ENCODE measurements at regions not wholly inside any gene's neighbourhood (a gene's known extent, or its start where the extent isn't known, plus 50 kb on each side); places are given as distances from the start of the nearest gene placed in this dataset.

DNA sequence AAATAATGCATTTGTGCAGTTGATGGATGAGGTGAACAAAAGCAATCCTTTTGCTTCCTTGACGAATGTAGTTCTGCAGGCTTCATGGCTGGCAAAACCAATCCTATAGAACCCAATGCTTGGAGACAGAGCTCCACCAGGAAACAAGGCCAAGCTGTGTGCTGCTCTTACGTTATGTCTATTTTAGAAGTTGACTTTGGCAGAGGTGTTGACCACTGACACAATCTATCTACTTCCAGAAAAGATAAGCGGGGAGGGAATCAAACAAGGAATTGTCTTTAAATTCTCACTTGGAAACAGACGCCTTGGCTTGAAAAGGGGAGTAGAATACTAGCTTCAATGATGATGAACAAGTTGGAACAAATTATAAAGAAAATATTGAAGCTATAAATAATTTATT is 211.2 kb downstream of the SETD4 start:
- DNase-seq (ENCODE audit: low spot score) = no peak

DNA sequence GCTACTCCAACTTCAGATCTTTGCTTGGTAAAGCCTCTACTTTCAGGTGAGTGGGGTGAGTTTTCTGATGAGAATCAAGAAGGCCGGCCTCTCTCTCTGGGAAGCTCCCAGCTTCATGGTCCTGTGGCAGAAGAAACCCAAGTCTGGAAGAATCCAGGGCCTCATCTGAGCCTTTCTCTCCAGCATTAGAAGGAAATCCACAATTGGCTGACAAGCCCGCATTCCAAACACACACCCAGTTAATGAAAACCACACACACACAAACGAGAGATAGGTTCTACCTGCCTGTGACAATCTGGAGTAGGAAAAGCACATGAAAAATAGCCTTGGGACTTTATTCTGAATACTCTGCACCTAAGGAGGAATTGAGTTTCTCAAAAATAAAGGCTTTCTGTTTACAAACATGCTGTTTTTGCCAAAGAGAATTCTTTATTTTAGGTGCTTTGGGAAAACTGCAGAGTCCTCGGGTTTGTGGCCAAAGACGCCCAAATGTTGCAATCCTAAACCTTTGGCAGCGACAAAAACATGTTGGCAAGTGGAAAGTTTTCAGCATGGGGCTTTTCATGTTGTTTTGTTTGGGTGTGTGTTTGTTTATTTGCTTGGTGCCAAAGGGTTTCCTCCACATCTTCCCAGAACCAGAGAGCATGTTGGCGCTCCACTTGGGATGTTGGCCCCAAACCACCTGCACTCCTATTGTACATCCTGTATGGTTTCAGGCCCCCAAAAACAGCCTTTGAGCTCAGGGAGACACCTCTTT is 216.2 kb downstream of the SETD4 start:
- DNase-seq (ENCODE audit: low spot score) = no peak

DNA sequence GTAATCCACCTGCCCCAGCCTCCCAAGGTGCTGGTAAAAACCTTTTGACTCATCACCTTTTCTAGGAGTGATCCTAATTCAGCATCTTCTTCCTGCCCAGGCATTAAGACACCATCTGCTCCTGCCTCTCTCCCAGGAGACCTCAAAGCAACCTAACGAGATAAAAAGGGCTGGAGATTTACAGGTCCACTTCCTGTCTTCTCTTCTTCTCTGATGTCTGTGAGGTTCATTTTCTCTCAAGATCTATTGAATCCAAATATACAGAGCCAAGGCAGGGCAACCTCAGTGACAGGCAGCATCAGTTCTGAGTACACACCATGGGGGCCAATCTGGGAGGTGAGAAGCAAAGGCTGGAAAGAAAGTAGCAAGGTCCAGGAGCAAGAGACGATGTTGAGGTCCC is 219.4 kb downstream of the SETD4 start:
- no peak for DNase-seq (ENCODE audit: low spot score)

DNA sequence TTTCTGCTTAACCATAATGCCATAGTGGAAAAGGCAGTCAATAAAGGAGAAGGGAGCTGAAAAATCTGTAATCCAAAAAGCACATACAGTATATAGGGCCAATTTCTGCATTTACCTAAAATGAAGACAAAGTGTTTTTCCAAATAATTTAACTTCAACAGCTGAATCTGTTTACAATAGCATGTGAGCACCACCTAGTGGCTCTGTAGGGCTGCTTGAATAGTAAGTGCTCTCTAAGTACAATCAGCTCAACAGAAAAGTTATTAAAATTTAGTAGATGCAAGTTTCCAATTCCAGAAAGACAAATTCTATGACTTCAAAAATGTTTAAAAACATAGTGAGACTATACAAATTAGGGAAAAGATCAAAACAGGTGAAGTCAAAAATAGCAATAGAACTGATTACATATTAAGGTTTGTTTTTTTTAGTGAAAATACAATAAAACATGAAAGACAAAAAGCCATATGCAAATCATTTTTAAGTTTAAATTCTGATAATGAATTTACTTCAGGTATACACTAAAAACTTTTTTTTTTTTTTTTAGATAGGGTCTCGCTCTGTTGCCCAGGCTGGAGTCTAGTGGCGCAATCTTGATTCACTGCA is 220.0 kb downstream of the SETD4 start:
- peak; percentile 58 for DNase-seq (ENCODE audit: low spot score)

DNA sequence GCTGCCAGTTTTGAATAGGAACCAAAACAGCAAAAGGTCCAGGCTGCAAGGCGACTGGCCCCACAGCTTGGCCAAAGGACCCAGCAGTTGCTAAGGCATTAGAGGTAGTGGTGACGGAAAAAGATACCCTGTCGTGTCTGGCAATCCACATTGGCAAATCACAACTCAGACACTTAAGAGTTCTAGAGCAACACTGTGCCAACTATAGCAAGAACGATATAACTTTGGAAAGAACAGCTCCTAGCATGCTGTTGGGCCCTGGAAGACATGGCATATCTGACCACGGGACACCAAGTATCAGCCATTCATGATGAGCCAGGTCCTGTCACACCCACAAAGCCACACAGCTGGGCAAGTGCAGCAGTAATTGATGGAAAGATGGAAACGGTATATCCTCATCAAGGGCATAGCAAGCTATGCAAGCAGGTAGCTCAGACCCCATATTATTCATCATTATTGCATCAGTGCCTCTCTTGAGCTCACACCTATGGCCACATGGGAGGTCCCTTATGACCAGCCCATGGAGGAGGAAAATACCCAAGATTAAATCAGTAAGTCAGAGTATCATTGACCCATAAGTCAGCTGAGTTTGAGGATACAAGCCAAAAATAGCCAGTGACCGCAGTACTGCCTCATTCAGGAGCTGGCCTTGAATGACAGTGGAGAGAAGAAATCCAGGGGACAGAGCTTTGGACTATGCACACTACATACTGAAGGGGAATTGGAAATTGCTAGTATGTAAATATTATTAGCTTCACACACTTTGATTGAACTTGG is 221.2 kb downstream of the SETD4 start:
- DNase-seq (ENCODE audit: low spot score) = no peak

DNA sequence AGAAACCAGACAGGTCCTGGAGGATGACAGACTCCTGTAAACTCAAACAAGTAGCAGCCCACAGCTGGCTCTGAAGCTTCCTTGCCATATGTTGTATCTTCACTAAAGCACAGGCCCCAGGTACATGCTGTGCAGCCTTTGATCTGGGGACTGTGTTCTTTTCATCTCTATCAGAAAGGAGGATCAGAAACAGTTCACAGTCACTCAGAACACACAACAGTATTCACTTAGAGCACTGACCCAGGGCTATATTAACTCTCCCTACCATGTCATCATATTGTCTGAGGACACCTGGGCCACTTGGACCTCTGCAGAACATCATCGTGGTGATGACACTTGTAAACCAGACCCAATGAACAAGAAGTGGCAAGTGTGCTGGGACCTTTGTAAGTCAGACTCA is 222.0 kb downstream of the SETD4 start:
- DNase-seq (ENCODE audit: low spot score) = no peak

DNA sequence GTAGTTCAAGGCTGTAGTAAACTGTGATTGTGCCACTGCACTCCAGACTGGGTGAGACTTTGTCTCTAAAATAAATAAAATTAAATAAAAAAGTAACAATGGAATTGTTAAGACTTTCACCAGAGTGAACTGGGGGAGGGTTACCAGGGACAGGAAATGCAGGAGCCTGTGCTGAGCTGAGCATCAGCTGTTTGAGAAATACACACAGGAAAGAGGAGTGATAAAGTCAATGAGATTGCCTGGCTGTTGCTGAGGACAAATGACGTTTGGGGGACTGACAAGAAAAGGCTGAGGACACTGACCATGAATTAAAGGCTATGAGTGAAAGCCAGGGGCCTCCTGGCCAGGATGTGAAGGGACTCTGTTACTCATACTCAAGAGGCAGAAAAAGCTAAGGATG is 226.3 kb downstream of the SETD4 start:
- DNase-seq (ENCODE audit: low spot score) = no peak

DNA sequence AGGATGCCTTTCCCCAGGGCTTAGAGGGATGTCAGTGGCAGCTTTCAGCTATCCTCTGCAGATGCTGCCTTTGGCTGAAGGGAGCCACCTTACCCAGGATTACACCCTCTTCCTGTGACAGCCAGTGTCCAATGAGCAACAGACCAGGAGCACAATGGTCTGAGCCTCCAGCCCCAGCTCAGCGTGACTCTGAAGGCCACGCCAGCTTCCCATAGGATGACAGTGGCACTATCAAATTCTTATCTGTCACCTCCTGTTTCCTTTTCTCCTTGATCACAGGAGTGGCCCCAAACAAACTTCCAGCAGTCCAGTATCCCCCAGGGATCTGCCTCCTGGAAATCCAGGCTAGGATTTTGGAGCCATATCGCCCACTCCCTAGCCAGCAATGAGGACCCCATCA is 226.9 kb downstream of the SETD4 start:
- DNase-seq (ENCODE audit: low spot score) = no peak

DNA sequence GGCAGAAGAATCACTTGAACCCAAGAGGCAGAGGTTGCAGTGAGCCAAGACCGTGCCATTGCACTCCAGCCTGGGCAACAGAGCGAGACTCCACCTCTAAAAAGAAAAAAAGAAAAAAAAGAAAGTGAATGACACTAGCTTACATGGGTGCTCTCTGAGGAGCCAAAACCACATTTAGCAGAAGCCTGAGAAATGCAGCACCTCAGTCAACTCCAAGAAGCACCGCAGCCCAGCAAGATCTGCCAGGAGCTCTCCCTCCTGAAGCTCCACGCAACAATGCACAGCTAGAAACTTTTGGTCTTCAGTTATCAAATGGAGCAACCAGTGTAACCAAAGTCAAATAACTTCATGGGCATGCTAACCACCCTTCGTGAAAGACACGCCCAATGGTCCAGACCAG is 229.1 kb downstream of the SETD4 start:
- DNase-seq (ENCODE audit: low spot score) = no peak

DNA sequence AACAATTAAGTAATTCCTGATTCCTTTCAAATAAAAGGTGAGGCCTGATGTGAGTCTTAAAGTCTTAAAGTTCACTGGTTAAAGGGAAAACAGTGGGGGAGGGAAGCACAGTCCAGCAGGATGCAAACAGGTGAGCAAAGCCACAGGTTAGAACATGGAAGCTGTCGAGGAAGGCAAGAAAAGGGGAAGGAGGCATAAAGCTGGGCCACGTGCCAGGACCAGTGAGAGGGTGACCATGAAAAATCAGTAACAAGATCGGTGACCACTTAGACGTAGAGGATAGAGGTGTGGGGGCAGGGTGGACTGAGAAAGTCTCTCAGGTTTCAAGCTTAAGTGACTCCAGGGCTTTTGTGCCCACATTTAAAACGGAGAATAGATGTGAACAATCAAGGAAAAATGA is 231.3 kb downstream of the SETD4 start:
- DNase-seq (ENCODE audit: low spot score) = no peak

DNA sequence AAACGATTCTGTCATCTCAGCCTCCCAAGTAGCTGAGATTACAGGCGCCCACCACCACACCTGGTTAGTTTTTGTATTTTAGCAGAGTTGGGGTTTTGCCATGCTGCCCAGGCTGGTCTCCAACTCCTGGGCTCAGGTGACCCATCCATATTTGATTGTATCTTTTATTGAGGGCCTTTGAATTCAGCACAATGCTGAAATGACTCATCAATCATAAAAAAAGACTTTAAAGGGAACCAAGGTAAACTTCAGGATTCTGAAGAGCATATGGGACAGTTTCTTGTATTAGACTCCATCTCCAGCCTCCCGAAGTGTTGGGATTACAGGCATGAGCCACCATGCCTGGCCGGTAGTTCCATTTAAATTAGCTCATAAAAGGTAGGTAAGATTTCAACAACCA is 232.2 kb downstream of the SETD4 start:
- DNase-seq (ENCODE audit: low spot score) = no peak

DNA sequence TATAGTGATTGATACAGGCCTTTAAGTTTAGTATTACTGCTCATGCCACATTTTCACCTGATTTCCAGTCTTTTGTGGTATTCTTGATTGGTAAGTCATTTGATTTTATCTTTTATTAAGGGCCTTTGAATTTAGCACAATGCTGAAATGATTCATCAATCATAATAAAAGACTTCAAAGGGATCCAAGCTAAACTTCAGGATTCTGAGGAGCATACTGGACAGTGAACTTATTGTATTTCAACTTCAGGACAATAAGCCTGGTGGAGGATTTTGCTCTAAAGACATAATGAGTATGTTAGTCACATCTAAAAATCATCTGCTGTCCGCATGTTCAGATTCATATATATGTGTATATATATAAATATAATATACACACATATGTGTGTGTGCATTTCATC is 233.3 kb downstream of the SETD4 start:
- DNase-seq (ENCODE audit: low spot score) = no peak

DNA sequence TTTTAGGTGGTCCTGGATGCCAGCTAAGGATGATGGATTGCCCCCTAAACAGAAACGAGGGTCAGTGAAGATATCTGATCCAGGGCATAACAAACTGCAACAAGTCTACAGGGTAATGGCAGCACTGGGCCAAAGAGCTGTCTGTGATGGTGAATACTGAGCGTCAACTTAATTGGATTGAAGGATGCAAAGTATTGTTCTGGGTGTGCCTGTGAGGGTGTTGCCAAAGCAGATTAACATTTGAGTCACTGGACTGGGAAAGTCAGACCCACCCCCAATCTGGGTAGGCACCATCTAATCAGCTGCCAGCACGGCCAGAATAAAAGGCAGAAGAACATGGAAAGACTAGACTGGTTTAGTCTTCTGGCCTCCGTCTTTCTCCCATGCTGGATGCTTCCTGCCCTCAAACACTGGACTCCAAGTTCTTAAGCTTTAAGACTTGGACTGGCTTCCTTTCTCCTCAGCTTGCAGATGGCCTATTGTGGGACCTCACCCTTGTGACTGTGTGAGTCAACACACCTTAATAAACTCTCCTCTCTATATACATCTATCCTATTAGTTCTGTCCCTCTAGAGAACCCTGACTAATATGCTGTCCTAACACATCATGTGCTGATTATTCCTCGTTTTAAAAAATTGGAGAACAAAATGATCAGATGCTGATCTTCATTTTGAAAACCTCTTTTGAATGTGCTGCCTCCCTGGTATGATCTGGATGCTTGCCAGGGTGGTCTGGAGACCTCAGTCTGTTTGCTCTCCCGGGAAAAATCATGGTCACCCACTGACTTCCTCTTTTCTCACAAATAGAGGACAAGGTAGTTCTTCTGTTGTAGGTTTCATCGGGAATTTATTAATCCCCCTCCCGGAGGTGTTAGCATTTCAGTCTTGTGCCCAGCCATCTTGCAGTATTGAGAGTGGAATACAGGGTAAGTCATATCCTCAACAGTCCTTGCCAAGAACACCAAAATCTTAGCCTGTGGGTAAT is 234.7 kb downstream of the SETD4 start:
- DNase-seq (ENCODE audit: low spot score) = no peak

DNA sequence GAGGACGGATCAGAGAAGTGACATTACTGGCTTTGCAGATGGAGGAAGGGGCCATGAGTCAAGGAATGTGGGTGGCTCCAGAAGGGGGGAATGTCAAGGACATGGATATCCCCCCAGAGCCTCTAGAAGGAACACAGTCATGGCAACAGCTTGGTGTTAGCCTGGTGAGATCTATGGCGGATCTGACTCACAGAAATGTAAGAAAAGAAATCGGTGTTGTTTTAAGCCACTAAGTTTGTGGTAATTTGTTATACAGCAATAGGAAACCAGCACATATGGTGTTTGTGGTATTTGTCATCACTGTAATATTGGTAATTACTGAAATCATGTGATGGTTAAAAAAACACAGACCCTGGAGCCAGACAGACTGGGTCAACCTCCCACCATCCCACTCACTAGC is 236.2 kb downstream of the SETD4 start:
- DNase-seq (ENCODE audit: low spot score) = no peak

DNA sequence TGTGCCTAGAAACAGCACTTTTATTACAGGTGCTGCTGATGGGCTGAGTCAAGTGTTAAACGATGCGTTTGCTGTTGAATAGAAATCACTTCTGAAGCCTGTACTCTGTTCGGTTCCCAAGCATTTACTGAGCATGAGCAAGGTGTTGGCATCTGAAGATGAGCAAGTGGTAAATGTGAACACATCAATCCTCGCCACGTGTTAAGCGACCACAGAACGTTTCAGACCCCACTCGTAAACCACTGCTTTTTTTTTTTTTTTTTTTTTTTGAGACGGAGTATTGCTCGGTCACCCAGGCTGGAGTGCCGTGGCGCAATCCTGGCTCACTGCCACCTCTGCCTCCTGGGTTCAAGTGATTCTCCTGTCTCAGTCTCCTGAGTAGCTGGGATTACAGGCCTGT is 241.2 kb downstream of the SETD4 start:
- no peak for DNase-seq (ENCODE audit: low spot score)

DNA sequence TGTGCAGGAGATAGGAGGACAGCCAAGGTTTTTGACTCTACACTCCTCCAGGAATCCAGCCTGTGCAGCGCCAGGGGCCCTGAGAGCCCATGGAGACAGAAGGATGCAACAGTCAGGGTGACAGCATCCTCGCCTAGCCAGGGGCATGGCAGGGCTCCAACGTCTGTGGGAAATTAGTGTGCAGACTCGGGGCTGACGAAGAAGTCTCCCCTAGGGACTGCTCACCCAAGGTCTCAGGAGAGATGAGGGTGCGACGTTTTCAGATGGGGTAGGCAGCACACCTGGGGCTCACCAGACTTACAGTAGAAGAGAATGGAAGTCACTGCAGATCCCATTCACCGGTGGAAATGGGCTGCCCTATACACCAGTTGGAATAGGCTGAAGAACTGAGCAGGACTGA is 241.7 kb downstream of the SETD4 start:
- no peak for DNase-seq (ENCODE audit: low spot score)

DNA sequence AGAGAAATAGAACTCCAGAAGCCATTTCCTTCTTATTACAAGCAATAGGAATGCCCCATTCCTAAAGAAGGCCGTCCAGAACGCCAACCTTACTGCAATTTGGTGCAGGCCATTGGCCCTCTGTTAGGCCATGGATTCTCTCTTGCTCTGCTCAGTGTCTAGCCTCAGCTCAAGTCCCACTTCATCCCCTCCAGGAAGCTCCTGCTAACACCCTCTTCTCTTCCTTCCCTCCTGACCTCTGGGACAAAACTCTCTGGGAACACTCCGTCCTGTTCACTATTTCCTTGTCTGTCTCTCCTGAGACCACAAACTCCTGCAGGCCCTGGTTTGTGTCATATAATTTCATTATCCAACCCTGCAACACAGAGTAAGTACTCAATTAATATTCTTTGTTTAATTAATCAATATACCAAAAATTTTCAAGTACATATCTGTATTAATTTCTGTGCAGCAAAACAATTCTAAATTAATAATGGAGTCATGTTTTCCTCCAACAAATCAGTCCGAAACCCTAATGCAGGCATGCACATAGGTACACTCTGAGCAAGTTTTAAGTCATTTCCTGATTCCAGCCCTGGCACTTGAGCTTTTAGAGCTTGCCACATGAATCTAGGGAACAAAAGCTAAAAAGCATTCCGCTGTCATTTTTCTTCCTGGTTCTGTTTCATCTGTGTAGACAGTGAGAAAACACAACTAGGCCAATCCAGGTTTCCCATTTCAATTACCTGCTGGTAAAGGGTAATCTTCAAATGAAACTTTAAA is 245.3 kb downstream of the SETD4 start:
- no peak for DNase-seq (ENCODE audit: low spot score)

DNA sequence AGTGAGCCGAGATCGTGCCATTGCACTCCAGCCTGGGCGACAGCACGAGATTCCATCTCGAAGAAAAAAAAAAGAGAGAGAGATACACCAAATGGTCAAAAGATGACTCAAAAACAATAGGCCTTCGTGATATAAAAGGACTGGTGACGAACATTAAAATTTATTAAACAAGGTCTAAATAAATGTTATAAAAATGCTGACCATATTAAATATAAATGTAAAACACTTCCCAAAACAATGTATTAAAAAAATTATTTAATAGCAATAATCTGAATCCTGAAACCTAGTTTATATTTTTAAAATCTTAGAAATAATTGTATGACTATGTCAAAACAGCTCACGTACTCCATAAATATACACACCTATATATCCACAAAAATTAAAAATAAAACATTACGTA is 247.6 kb downstream of the SETD4 start:
- no peak for DNase-seq (ENCODE audit: low spot score)

DNA sequence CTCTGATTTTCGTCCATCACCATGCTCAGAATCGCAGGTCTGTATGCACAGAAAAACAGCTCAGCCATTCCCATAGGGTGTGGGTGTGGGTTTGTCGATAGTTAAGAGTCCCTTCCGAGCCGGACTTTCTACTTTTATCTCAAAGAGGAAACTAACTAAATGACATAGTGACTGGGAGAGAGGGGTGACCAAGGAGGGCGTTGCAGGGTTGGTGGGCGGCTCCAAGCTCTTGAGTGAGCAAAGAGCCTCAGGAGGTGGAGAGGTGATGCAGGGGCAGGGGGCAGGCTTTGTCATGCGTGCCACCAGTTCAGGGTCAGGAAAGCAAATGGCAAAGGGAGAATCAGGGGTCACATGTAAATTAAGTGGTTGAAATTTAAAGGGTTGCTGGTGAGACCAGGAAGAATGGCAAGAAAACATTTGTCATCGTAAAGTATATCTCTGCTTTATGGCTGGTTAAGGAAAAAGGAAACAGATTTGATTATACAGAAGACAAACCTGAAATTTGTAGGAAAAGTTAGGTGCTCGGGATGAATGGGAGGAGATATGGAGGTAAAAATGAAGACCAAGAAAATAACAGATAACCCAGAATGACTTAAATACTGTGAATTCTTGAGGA is 249.0 kb downstream of the SETD4 start:
- no peak for DNase-seq (ENCODE audit: low spot score)

DNA sequence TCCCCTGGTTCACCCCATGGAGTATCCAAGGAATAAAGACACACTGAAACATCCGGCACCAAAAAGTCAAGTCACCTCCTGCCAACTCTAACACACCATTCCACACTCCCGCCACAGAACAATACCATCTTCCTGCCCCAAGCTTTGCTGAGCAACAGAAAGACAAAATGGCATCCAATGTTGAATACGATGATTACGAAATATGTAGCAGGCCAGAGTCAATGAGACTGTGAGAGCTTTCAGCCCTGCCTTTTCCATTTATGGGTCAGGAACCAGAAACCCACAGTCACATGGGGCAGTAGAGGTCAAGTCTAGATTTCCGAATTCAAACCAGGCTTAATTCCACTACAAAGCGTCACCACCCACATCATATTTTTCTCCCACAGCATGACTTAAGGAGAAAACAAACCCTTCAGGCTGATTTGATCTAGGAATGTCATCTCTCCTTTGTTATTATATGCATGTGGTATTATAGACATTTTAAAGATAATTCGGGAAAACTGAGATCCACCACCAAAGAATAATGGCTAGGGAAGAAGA is 249.8 kb downstream of the SETD4 start:
- DNase-seq (ENCODE audit: low spot score) = no peak
